CD4-positive, alpha-beta T cell treated with Interleukin-15 for 1 hour (primary cell): ENCODE measurements at regions not wholly inside any gene's neighbourhood (a gene's known extent, or its start where the extent isn't known, plus 50 kb on each side); places are given as distances from the start of the nearest gene placed in this dataset.
A peak's percentile ranks its signal among the peaks of the same experiment; 100 is the strongest.

Experiments used
- DNase-seq: peaks from one replicate; pipeline ENCODE4 v3.0.0-alpha.2; 2020

DNA sequence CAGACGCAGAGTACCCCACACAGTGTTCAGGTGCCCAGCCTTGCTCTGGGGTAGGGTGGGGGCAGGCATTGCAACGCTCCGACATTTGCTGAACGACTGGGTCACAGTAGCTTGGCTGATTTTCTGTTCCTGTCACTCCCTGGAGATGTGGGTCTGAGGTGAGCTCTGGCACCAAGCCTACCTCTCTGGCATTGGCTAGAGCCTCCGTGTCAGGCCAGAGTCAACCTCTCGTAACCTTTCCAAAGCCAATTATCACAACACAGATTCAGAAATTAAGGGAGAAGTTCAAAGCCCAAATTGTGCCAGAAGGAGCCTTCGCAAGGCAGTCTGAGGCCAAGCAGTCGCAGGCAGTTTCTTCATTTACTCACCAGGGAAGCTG lies 117.2 kb downstream of the IRS2 start:
- DNase-seq: no peak

DNA sequence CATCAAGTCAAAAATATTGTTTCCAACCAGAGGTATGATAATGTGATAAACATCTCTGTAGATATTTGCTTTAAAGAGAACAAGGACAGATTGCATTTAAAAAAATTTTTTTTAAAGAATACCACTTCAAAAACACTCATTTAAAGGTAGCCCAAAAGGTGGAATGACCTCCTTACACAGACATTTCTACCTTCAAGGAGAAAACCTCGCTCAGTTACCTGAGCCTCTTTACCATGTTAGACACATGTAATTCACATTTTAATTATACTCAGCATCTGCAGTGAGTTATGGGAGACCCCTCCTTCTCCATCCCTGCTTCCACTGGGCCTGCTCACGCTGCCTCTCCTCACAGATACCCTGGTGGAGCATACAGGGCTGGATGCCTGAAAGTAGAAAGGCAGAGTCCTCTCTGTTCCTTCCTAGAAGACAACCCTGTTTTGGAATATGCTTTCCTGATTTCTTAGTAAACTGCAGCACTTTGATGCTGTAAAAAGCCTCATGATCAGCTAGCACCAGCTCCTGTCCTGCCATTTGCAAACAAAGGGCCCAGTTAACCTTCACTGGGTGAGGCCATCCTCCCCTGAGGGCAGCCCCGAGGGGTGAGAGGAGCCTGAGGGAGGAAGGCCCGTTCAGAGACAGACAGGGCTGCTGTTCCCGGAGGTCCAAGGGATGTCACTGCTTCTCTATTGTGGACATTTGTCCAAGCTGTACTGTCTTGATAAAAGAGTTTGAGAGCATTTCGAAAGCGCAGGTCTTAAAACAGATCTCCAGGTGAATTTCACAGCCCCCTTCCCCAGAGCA lies 117.8 kb downstream of the IRS2 start:
- no peak for DNase-seq

GRCh38 chr13:109667807-109668291 lies 118.5 kb downstream of the IRS2 start:
- no peak for DNase-seq

- no peak for DNase-seq
Observed at GRCh38 chr13:109667056-109667455, 119.3 kb downstream of the IRS2 start.

- DNase-seq: no peak
Observed at GRCh38 chr13:109666656-109667055, 119.7 kb downstream of the IRS2 start.

DNA sequence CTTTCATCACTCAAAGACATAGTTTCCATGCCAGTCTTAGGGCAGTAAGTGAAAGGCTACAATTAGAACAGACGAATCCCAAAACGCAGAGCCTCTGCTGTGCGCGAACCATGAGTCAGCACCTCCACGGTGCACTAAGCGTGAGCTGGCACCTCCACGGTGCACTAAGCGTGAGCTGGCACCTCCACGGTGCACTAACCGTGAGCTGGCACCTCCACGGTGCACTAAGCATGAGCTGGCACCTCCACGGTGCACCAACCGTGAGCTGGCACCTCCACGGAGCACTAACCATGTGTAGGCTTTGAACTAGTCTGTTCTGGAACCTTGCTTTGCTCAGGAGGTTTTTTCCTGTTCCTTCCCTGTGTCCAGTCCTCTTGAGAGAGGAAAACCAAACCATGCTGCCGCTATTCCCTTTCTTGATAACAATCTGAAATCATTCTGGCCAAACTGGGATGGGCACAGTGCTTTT lies 120.6 kb downstream of the IRS2 start:
- DNase-seq: no peak

DNA sequence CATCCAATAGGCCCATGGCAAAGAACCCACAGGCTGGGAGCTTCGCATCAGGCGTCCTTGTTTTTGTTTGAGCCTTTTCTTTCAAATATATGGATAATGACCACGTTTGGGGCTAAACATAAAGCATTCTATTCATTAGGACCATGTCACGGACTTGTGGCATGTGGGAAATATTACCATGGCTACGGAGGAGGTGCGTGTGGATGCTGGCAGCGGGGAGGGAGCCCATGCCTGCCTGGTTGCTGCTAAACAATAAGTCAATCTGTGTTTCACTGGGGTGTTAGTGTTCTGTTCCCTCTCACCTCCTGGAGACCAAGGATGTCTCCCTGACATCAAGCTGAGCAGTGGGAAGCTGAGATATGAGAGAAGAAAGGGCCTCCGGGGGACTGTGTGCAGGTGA lies 121.1 kb downstream of the IRS2 start:
- no peak for DNase-seq

DNA sequence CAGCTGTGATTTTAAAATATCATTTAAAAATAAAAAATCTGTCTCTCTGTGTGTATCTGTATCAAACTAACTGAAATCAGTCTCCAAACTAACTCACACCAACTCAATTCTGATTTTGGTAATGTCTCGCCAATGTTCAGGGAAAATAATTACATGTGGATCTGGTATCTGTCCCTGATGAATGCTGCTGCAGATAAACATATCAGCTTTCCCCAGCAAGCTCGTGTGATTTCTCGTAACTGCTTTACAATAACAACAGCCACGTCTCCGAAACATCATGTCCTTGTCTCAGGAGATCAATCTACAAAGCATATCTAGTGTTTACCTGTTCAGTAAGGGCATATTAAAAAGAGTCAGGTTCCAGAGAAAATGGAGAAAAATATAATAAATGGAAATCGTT lies 129.0 kb downstream of the IRS2 start:
- DNase-seq: no peak

DNA sequence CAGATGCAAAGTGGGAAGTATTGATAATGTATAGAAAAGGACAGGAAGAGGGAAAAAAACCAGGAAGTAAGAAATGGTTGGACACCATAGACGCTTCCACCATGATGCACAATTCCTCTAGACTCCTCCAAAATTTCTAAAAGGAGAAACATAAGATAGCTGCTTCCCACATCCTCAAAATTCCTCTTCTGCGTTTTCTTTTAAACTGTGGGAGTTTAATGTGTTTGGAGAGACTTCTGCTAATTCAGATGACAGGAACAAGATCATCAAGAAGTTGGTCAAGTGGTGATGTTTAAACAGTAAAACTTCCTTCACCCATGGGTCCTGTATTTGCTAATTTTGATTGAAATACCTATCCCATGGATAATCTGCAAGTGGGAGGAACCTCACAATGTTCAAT lies 130.2 kb downstream of the IRS2 start:
- DNase-seq: no peak

DNA sequence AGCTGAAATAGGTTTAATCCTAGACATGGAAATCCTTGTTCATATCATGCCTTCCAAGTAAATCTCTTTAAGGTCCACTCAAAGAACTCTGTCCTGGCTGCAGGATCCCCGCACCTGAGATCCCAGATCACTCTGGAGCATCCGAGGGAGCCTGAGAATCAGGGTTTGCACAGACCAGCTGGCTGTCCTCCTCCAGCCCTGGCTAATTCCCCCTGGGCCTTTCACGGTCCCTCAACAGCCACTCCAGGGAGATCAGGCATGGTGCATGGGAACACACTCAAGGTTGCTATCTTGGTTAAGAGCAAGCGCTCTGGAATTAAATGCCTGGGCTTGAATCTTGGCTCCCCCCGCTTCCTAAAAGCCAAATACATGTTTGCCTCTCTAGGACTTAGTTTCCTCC lies 130.8 kb downstream of the IRS2 start:
- no peak for DNase-seq

DNA sequence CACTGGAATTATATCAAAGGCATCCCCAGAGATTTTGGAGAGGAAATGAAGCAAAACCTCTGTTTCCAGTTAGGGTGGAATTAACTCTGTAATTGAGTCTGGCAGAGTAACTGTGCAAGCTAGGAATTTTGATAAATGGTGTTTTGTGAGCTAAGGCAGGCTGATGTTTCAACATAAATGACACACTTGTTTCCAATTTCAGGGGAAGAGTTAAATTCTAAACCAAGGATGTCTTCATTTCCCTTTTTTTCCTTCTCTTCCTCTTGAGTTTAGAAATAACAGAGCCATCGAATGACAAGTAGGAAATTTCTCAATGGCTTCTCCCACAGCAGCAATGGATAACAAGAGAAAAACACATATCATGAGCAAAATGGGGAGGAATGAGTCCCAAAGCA lies 131.2 kb downstream of the IRS2 start:
- no peak for DNase-seq

- DNase-seq: no peak
Observed at GRCh38 chr13:109654341-109655205, 131.8 kb downstream of the IRS2 start.

DNA sequence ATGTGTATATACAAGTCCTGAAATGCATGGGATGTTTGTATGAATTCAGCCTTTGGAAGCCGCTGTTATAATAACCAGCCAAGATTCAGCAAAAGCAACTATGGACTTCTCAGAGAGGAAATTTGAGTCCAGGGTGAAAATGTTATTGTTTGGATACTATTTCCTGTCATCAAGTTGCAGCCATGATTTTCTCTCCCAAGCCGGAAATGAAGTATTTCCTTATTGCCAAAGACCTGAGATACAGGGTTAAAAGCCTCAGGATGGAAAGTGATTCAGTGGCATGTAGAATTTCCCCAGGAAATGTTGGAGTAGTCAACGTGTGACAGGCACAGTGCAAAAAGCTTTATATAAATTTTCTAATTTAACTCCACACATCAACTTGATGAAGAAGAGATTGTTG lies 133.9 kb downstream of the IRS2 start:
- DNase-seq: no peak

- DNase-seq: peak; percentile 21
Observed at GRCh38 chr13:109651854-109652253, 134.5 kb downstream of the IRS2 start.

DNA sequence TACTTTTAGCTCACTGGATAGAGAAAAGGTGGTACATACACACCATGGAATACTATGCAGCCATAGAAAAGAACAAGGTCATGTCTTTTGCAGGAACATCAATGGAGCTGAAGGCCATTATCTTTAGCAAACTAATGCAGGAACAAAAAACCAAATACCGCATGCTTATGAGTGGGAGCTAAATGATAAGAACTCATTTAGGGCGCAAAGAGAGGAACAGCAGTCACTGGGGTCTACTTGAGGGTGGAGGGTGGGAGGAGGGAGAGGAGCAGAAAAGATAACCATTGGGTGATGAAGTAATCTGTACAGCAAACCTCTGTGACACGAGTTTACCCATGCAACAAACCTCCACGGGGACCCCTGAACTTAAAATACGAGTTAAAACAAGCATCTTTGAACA lies 135.1 kb downstream of the IRS2 start:
- no peak for DNase-seq

DNA sequence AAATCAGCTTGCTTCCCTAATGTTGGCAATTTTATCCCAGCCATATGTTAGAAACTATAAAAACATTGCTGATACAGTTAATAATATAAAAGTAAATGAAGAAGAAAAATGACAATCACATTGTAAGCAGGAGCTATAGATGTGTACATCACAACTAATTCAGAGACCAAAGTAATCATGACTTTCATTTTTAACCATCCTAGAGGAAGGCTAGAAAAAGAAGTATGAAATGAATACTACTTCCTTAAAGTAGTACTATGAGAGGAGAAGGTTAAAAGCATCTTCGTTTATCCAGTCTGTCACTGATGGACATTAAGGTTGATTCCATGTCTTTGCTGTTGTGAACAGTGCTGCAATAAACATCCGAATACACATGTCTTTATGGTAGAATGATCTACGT lies 135.5 kb downstream of the IRS2 start:
- no peak for DNase-seq

- no peak for DNase-seq
Observed at GRCh38 chr13:109649713-109650112, 136.7 kb downstream of the IRS2 start.

DNA sequence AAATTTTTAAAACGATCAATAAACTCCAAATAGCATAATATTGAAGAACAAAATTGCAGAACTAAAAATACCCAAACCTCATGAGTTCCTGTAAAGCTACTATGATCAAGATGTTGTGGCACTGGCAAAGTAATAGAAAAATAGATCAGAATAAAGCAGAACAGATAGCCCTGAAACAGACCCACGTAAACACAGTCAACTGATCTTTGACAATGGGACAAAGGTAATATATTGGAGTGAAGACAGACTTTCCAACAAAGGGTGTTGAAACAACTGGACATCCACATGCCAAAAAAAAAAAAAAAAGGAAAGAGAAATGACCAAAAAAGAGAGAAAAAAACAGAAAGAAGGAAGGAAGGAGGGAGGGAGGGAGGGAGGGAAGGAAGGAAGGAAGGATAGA lies 138.7 kb downstream of the IRS2 start:
- no peak for DNase-seq

- no peak for DNase-seq
Observed at GRCh38 chr13:109647053-109647452, 139.3 kb downstream of the IRS2 start.

DNA sequence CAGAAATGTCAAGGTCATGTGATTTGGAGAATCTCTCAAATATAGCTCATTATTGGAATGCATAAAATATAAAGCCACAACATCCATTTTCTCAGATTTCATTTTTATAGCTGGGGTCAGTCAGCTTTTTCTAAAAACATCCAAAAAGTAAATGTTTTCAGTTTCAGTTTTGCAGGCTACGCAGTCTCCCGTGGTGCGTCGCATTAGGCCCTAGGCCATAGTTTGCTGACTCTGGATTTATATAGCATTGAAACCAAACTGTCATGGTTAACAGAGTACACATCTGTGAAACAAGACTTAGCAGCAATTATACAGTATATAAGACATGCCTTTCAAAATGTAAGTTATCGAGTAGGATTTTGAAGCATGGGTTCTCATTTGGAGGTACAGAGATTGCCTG lies 140.0 kb downstream of the IRS2 start:
- DNase-seq: no peak

DNA sequence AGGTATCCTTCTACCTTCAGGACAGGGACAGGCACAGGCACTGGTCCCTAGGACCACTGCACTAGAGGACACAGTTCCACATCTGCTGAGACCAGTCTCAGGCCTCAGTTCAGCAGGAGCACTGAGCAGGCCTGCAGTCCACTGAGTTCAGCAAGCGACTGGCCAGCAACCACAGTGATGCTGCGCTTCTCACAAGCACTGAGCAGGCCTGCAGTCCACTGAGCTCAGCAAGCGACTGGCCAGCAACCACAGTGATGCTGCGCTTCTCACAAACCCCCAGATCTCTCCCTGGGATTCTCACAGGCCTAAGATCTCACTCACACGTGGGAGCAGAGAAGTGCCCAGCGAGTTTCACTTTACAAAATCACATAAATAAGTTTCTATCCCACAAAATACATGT lies 140.6 kb downstream of the IRS2 start:
- DNase-seq: no peak

DNA sequence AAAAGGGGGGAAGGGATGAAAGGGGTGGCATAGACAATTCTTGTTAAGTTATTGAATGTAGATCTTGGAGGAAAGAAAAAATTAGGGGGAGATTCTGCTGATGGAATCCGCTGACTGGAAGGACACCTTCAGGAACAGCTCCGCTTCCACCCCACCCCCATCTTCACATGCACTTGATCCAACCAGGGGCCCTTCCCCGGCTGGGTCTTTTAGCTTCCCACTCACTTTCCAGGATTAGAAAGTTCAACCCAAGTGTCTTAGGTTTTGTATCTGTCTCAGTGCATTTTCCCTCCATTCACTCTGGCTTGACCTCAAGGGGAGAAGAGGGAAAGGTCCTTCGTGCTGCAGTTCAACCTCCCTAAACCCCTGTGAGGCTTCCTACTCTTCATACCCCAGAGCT lies 141.4 kb downstream of the IRS2 start:
- DNase-seq: no peak

- no peak for DNase-seq
Observed at GRCh38 chr13:109644069-109644750, 142.2 kb downstream of the IRS2 start.

DNA sequence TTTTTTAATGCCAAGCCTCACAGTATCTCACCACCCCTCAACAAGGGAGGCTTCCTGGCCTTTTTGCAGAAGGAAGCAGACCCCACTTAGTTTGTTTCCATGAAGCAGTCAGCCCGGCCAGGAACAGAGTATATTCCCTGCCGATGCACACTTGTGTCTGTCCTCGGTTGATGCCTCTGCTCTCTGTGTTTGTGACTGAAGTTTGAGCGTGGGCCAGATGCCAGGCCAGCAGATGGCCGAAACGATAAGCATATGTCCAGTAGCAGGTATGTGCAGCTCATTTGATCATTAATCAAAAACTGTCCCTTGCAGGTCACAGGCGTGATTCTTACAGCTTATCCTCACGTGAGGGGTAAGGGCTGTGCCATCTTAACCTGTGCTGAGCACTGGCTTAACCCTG lies 144.0 kb downstream of the IRS2 start:
- no peak for DNase-seq
